ENCODE measurements at regions not wholly inside any gene's neighbourhood (a gene's known extent, or its start where the extent isn't known, plus 50 kb on each side); places are given as distances from the start of the nearest gene placed in this dataset.

DNA sequence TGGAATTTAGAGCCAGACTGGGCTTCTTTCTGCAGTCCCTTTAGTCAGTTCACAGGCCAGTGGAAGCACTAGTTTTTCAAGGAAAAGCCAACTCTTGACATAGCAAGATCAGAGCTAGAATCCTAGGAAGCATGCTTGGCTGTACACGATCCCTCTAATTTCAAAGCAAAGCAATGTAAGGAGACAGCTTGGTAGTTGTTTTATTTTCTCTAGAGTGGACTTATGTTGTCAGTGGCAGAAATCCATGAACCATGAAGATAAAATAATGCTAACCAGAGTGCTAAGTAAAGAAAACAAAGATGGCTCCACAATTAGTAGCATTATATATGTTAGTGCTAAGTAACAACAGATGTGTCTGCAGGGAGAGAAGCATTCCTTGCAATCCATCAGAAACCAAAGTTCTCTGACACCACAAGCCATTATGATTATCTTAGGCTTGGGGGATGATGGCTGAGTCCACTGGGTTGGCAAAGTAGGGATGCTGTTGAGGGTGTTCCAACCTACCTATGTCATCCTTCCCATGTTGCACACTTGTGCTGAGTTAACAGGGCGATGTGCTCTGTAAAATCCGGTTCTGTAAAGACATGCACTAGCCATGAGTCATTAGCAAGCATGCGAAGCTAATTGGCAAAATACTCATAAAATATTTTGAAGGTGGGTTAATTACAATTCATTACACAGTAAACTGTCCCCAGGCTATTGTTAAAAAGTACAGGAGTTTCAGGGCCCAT is 115.2 kb downstream of the BMP2 start:
- no peak for DNase-seq (ENCODE audit: low read depth in 3 of 3, low spot score in 2 of 3)

DNA sequence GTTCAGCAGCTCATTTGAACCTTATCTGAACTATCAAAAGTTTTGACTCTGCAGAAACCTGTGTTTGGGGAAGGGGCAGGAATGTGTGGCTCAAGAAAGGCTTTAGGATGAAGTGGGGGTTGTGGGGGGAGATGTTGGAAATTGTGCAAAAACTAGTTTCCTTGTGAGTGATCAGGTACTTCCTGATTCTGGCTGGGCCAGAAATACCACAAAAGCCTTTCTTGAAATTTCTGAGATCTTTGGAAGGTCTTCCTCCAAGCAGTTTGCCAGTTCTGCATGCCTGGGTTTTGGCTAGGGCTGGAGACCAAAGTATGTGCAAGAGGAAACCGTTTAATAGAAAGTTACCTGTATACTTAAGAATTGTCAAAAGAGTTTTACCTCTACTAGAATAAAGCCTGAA is 116.6 kb downstream of the BMP2 start:
- DNase-seq (ENCODE audit: low read depth in 3 of 3, low spot score in 2 of 3), result no peak

DNA sequence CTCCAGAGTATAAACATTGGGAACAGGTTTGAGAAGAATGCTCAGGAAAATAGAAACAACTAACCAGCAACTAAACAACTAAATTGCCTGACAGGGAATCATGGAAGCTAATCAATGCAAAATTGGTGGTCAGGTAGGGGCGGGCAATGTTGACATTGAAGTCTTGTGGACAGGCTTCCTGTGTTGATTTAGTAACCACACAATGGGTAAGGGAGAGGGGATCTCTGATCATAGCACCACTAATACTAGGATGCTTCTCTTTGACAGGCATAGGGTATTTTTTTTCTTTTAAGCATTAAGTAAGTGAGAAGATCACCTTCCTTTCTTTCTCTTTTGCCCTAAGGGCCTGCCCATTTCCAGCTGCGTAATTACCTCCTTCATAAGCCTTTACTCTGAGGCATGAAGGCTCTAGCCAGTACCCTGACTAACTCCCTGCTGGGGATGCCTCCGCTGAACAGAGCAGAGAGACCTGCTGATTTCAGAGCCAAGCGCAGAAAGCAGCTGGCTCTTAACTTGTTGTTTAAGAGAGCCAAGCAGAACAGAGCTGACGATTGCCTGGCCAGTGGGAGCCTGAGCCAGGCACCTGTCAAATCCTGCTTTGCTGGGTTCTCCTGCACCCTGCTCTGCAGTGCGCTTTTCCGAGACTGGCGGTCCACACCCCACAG is 118.7 kb downstream of the BMP2 start:
- DNase-seq (ENCODE audit: low read depth in 3 of 3, low spot score in 2 of 3), result no peak

DNA sequence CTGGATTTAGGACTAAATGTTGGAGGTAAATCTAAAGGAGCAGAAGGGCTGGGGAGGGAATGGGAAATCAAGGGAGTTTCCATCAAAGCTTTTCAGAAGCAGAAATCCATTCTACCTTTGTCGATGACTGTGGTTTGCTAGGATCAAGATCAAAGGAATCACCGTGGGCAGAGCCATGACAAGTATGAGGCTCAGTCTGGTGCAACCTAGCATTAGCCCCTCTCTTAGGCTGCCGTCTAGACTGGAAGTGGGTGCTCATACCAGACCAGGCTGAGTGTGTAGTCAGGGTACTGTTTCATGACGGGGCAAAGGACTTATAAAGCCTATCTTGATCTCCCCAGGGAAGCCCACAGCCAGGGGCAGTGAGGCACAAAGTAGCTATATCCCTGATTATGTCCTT is 120.5 kb downstream of the BMP2 start:
- DNase-seq (ENCODE audit: low read depth in 3 of 3, low spot score in 2 of 3), result no peak

DNA sequence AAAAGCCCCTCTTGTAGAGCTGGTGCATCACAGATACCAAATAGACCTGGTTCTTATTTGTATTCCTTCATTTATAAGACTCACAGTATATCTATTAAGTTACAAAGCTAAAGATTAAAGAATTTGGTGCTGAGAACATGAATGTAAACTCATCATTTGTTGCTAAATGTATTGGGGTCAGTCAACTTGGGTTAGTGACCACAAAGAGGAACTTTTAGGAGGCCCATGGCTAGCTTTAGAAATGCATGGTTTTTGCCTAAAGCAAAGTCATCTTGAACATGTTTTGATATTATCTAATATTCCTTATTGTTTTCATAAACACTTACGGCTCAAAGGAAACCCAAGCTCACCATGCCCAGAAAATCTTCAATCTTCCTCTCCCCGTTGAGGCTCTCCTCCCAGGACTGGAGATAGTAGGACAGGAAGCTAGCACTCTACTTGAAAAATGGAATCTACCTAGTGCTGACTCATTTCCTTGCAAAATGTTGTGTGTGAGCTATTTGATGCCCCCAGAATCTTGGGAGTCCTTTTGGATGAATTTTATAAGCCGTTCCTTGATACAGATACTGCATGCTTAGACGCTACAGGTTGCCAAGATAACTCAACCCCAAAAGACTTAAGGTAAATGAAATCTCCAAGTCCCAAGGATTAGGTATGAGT is 121.4 kb downstream of the BMP2 start:
- no peak for DNase-seq (ENCODE audit: low read depth in 3 of 3, low spot score in 2 of 3)

DNA sequence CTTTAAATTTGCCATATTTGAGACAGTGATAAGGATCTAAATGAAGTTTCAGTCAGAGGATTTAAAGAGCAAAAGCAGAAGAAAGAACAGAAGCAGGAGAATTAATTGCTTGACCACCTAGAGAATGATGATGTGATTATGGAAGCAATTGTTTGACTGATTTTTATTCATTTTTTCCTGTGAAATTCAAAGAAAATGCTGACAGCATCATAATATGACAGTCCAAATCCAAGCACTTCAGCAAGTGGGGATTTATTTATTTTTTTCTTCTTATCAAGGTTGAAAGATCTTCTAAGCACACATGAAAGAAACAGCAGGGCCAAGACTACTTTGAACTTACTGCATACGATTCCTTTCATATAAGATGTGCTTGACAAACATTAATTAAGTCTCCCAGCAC is 125.2 kb downstream of the BMP2 start:
- no peak for DNase-seq (ENCODE audit: low read depth in 3 of 3, low spot score in 2 of 3)

DNA sequence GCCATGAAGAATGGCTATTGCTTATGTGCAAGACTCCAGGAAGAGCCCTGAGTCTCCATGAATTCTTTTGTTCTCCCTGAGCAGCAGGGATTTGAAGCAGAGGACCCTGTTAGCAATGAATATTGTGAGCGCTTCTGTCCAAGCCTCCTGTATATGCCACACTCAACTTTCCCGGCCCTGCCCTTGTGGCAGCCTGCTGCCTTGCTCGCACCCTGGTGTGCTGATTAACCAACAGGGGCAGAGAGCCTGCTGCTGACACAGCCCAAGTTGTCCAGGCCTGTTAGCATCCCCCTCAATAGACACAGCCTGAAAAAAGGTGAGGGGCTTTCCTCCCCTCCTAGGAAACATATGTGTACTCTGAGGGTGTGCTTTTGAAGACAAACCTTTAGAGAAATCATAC is 131.4 kb downstream of the BMP2 start:
- no peak for DNase-seq (ENCODE audit: low read depth in 3 of 3, low spot score in 2 of 3)

DNA sequence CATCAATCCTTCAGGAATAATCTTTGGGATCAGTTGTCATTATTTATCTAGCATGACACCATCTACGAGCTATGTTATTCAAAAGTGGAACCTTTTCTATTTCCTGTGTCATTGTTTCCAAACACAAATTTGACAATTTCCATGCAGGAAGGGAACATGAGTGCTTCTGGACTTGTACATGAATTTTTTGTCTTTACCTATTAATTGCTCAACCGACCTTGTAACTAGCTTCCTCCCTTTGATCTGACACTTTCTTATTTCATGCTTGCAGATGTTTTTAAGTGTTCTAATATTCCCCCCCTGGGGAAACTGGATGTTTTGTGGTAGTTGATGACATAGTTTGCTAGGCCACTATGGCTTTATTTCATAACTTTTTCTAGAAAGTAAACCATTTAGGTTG is 139.4 kb downstream of the BMP2 start:
- no peak for DNase-seq (ENCODE audit: low read depth in 3 of 3, low spot score in 2 of 3)

DNA sequence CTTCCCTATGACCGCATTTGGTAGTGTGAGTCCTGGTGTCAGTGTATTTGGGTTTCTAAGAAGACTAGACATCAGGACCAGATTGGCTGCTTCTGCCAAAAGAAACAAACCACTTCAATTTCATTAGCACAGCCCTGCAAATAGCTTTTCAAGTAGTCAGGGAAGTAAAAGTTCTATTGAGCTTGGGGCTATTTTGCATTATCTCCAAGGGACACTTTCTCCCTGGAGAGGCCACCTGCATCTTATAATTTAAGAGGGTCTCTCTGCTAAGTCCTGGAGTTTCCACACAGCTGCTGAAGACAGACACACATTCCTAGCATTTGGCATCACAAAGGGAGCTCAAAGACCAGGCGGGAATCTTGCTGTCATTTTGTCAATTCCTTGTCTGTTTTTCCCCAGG is 141.2 kb downstream of the BMP2 start:
- no peak for DNase-seq (ENCODE audit: low read depth in 3 of 3, low spot score in 2 of 3)

DNA sequence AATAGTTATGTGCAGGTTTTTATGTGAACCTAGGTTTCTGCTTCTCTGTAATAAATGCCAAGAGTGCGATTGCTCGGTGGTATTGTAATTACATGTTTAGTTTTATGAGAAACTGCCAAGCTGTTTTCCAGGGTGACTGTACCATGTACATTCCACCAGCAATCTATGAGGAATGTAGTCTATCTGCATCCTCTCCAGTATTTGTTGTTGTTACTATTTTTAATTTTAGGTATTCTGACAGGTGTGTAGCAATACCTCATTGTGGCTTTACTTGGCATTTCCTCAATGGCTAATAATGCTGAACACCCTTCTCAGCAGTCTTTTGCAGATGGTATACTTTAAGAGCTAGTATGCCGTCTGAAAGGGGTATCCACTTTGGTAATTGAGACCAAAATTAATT is 142.1 kb downstream of the BMP2 start:
- DNase-seq (ENCODE audit: low read depth in 3 of 3, low spot score in 2 of 3), result no peak

DNA sequence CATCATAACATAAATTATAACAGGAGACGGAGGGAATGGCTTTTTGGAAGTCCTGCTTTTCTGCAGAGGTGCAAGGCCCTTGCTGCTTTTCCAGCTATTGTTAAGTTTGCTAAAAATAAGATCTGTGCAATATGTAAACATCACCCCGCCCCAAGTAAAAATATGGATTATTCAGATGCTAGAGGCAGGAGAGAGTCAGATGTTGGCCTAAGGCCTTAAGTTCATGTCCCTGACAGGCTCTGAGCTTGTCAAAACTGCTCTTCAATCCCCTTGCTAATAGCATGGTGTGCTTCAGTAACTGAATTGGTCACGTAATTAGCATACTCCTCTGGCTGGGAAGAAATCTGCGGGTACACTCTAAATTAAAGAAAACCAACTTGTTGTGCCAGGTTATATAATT is 147.5 kb downstream of the BMP2 start:
- DNase-seq (ENCODE audit: low read depth in 3 of 3, low spot score in 2 of 3), result no peak

DNA sequence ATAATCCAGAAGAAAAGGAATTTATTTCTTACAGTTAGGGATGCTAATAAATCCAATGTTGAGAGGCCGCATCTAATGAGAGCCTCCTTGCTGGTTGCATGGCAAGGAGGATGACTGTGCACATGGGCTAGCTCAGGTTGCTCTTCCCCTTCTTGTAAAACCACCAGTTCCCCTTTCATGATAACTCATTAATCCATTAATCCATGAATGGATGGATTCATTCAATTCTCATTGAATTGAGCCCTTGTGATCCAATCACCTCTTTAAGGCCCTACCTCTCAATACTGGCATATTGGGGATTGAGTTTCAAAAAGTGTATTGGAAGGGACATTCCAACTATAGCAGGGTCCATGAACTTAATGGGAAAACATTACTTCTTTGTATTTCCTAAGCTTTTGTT is 149.5 kb downstream of the BMP2 start:
- DNase-seq (ENCODE audit: low read depth in 3 of 3, low spot score in 2 of 3), result no peak

DNA sequence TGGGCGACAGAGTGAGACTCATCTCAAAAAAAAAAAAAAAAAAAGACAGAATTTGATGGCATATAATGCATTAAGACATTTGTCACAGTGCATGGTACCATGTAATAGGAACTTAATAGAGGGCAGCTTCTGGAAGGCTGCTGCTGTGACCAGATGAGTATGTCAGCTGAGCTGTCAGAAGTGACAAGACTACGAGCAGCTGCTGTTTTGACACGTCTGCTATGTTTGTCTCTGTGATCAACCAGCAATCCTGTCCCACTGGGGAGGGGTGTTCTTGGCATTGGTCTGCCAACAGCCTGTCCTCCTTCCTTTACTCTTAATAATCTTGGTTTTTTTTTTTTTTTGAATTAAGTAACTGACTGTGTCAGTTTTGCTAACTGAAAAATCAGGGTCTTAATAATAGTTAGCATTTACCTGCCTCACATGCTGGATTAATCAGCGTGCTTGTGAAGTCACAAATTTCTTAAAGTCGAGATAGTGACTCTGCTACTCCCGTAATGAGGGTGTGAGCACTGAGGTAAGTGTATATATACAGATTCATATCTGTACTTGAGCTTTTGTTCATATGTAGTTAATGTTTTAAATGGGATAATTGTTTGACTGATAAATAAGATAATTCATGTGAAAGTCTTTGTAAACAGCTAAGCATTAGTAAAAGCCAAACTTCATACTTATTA is 152.4 kb downstream of the BMP2 start:
- no peak for DNase-seq (ENCODE audit: low read depth in 3 of 3, low spot score in 2 of 3)

DNA sequence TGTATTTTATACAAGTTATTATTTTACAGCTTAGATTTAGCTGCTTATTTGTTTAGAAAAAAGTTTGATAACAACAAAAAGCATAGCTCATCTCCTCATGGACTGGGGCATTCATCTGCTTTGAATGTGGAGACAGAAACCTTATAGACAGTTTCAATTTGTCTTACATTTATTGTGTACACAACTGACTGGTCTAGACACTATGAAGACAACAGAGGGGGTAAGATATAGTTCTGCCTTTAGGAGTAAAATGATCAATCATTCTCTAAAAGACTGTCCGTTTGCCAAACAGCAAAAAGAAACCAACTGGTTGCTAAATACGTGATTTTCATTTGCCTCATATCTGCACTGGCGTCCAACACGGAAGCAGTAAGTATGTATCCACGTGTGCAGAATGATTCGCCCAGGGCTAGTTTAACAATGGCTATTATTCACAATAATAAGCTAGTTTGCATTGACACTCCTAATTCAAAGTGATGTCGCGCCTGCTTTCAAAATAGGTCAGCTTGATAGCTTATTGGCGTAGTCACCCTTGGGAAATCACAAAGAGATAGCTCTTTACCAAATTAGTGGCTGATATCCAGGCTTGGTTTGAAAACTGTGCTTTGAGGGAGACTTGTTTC is 153.6 kb downstream of the BMP2 start:
- no peak for DNase-seq (ENCODE audit: low read depth in 3 of 3, low spot score in 2 of 3)

DNA sequence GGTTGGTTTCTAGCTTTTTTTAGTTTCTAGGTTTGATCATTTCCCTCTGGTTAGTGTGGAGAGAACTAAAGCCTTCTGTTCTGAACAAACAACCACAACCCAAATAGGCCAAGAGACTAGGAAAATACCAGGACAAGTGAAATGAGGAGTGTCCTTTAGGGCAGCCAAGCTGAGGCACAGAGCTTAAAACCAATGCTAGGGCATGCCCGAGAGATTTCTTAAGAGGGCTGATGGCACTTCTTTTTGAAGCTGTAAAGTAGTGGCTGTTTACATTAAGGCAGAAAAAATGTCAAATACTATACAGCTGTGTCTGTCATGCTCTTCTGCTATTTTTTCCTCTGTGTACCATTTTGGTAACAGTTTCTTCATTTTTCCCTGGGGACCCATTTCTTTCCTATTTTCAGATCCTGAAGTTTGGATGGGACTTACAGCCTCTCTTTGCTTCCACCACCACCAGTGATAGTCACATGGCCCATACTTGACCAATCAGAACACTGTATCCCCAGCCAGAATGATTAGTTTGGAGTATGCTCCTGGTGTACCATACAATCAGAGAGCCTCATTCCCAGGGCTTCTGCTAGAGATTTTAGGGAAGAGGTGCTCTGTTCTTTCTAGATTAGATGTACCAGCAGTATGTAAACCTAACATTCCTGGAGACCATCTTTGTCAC is 154.4 kb downstream of the BMP2 start:
- no peak for DNase-seq (ENCODE audit: low read depth in 3 of 3, low spot score in 2 of 3)

DNA sequence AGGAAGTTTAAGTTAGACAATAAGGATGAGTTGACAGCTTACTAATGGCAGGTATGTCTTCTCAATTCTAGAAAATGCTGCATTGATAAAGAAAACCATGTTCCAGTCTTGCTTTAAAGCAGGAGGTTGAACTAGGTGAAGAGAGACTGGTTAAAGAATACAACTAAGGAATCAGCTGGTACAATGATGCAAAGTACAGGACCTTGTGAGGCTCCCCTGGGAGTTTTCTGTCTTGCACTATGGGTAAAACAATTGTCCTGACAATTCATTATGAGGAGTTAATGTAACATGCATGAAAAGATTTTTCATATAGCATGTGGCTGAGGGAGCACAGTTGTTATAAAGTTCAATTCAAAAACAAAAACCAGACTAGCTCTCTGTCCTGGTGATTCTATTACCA is 157.2 kb downstream of the BMP2 start:
- no peak for DNase-seq (ENCODE audit: low read depth in 3 of 3, low spot score in 2 of 3)

DNA sequence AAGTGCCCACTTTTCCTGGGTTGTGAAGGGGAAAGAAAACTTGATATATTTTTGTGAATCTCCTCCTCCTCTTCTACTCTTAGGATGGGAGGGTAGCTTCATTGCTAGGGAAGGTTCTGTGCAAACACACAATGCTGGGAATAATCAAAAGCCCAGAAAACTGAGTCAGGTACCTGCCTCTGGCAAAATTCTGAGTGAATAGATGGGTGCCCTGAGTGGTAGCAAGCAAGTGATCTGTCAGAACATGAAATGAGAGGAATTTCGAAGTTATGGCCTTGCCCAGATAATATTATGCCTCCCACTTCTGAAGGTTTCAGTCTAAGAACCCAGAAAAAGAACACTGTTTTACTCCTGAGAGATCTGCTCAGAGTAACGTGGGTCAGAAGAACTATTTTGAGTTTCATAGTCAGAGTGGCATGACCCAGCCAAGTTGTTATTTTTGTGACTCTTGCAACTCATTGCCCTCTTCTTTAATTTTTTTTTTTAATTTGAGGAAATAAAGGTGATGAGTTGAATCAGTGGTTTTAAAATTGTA is 158.3 kb downstream of the BMP2 start:
- DNase-seq (ENCODE audit: low read depth in 3 of 3, low spot score in 2 of 3), result no peak

DNA sequence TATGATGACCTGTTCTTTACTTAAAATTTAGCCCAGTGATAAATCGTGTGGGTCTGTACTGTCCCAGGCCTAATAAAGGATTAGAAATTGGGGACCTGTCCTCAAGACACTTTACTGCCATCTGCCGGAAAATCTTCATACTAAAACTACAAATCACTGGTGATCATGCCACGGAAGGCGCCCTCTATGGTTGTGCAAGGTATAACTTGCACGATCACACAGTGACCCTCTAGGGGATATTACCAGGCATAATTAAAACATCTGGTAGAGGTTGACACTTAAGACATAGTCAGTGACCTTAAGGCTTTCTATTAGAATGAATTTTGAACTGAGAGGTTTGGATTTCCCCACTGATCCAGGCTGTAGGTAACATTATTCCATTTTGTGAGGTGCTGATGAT is 172.6 kb downstream of the BMP2 start:
- no peak for DNase-seq (ENCODE audit: low read depth in 3 of 3, low spot score in 2 of 3)

DNA sequence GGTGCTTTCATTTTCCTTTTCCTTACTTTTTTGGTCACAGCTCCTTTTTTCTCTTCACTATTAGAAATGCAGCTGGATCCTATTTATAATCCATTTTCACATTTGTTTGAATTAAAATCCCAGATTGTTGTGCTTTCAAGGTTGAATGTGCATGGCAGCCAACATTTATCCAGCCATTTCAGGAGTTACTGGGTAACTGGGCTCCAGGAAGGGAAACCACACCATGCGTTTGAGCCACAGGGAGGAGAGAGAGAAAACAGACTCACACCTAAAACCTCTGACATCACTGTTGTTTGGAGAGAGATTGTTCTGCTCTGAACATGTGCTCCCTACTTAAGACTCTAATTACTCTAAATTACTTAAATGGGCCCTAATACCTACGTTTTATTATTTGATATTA is 173.4 kb downstream of the BMP2 start:
- no peak for DNase-seq (ENCODE audit: low read depth in 3 of 3, low spot score in 2 of 3)

DNA sequence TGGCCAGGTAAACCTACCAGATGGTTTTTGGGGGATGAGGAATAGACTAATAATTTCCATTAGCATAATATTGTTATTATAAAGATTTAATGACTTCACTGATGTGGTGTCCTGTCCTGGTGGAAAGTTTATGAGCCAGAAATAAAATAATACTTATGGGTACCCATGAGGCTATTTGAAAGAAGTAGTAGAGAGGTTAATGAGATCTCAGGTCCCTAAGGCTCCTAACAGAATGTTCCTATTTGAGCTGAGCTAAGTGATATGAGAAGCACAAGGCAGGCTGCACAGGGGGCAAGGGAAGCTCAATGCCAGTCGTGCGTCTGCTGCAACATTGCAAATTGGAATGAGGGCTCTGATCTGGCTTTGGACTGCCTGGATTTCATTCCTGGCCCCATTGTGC is 174.1 kb downstream of the BMP2 start:
- no peak for DNase-seq (ENCODE audit: low read depth in 3 of 3, low spot score in 2 of 3)
